A549 (cell line): ENCODE measurements at regions not wholly inside any gene's neighbourhood (a gene's known extent, or its start where the extent isn't known, plus 50 kb on each side); places are given as distances from the start of the nearest gene placed in this dataset.

Experiments
- ATAC-seq, 2 experiments: fragments of 200-7000 bp in 1 of 2; fragments of >200 bp in 1 of 2; cut with Nextera tagmentation in 1 of 2; cut with Tn5 transposase in 1 of 2; 3 replicates each; pipeline versions ENCODE4 v1.8.0 to v1.9.1; 2018 to 2020; ENCODE audit warnings: mild to moderate bottlenecking in 1 of 2, moderate library complexity in 1 of 2
- CTCF ChIA-PET: fragments of 300-600 bp; sonication (Branson Sonifier 250); formaldehyde crosslinking; extraction: SDS; loops from one replicate; lab custom pipeline; 2021; ENCODE audit warnings: antibody characterized with exemption, inconsistent platforms; lab: Yijun Ruan, JAX
- POLR2A ChIA-PET: fragments of 350-600 bp; formaldehyde crosslinking; extraction: SDS; loops from one replicate; lab custom pipeline; 2021; ENCODE audit warnings: antibody characterized with exemption, inconsistent platforms; lab: Yijun Ruan, JAX
- DNase-seq, 2 experiments: peaks; one replicate each; pipeline versions ENCODE4 v3.0.0 to v3.0.0-alpha.2; 2011 to 2016; ENCODE audit warnings: low read depth in 1 of 2, low spot score in 1 of 2
- FAIRE-seq: peaks from 2 replicates; lab custom pipeline; 2011; peaks lifted over from hg19 to GRCh38; lab: Jason Lieb, UNC
- H3K27ac ChIP-seq, 2 experiments: fragments of >200 bp; sonication (Bioruptor Twin); formaldehyde crosslinking; 3 replicates each; pipeline ENCODE4 v1.5.1; 2016 to 2017
- H3K4me1 ChIP-seq: fragments of >200 bp; sonication (Bioruptor Twin); formaldehyde crosslinking; 3 replicates; pipeline ENCODE4 v1.6.1; 2016
- H3K4me2 ChIP-seq: fragments of >200 bp; sonication (Bioruptor Twin); formaldehyde crosslinking; 3 replicates; pipeline ENCODE4 v1.6.1; 2016
- H3K4me3 ChIP-seq: fragments of >200 bp; sonication (Bioruptor Twin); formaldehyde crosslinking; 3 replicates; pipeline ENCODE4 v1.5.1; 2016
- H3K9me3 ChIP-seq: fragments of >200 bp; sonication (Bioruptor Twin); formaldehyde crosslinking; 3 replicates; pipeline ENCODE4 v1.6.1; 2016
- CBX2 ChIP-seq: fragments of 200-600 bp; sonication (generic); IDR thresholded peaks from 2 replicates; pipeline ENCODE4 v1.6.1; 2016; ENCODE audit warnings: low read depth, mild to moderate bottlenecking, borderline replicate concordance
- EP300 ChIP-seq, 2 experiments: fragments of >200 bp; sonication (Bioruptor Twin); formaldehyde crosslinking; IDR thresholded peaks; 2 replicates in 1 of 2; 3 replicates in 1 of 2; pipeline ENCODE4 v1.6.1; 2016 to 2017
- FOXS1 ChIP-seq: fragments of 250-450 bp; sonication (Bioruptor Pico); IDR thresholded peaks from 2 replicates; pipeline ENCODE4 v1.5.0; 2020; ENCODE audit warnings: mild to moderate bottlenecking, moderate library complexity
- HDAC2 ChIP-seq: fragments of 200-600 bp; sonication (generic); IDR thresholded peaks from 2 replicates; pipeline ENCODE4 v1.6.1; 2016
- HEYL ChIP-seq: fragments of 250-450 bp; sonication (Bioruptor Pico); IDR thresholded peaks from 2 replicates; pipeline ENCODE4 v1.8.0; 2021; ENCODE audit warnings: mild to moderate bottlenecking, moderate library complexity
- JUN ChIP-seq, 2 experiments: fragments of >200 bp; sonication (Bioruptor Twin); formaldehyde crosslinking; IDR thresholded peaks; 2 replicates in 1 of 2; 3 replicates in 1 of 2; pipeline ENCODE4 v1.6.1; 2016 to 2017
- JUNB ChIP-seq: fragments of >200 bp; sonication (Bioruptor Twin); formaldehyde crosslinking; IDR thresholded peaks from 2 replicates; pipeline ENCODE4 v1.6.1; 2016
- POLR2AphosphoS2 ChIP-seq: conservative IDR thresholded peaks from 2 replicates; pipeline ENCODE4 v1.6.1; 2012; ENCODE audit warnings: low read length, improper control_type of control experiment, inconsistent platforms
- RARB ChIP-seq: fragments of 250-450 bp; sonication (Bioruptor Pico); IDR thresholded peaks from 2 replicates; pipeline ENCODE4 v1.8.0; 2021; ENCODE audit warnings: mild to moderate bottlenecking, moderate library complexity
- RCOR1 ChIP-seq: fragments of 150-350 bp; IDR thresholded peaks from 2 replicates; pipeline ENCODE4 v1.6.1; 2014; ENCODE audit warnings: antibody characterized with exemption, low read length, low read depth
- USF2 ChIP-seq: fragments of 450-650 bp; IDR thresholded peaks from 2 replicates; pipeline ENCODE4 v1.6.1; 2014; ENCODE audit warnings: antibody characterized with exemption
- ZC3H11A ChIP-seq: fragments of 450-650 bp; IDR thresholded peaks from 2 replicates; pipeline ENCODE4 v1.6.1; 2014; ENCODE audit warnings: antibody characterized with exemption, mild to moderate bottlenecking
- ZFP36 ChIP-seq: fragments of 450-650 bp; IDR thresholded peaks from 2 replicates; pipeline ENCODE4 v1.6.1; 2014; ENCODE audit warnings: borderline replicate concordance; ENCODE audit not compliant: partially characterized antibody
- ZNF302 ChIP-seq: fragments of 250-450 bp; sonication (Bioruptor Pico); IDR thresholded peaks from 2 replicates; pipeline ENCODE4 v1.9.0; 2021; ENCODE audit warnings: inconsistent platforms, mild to moderate bottlenecking, moderate library complexity
- WGBS: methylation state at CpG from one replicate; pipeline ENCODE4 v1.1.6; 2017; ENCODE audit errors: missing lambda C conversion rate; 5-methylcytosine and 5-hydroxymethylcytosine counted together
- TF ChIP-seq, protein P1 (sequence below): IDR thresholded peaks from 2 replicates; pipeline ENCODE4 v1.6.1; 2012
- TF ChIP-seq, protein P2 (sequence below): IDR thresholded peaks from 2 replicates; pipeline ENCODE4 v1.6.1; 2012; ENCODE audit warnings: low read depth, borderline replicate concordance
- TF ChIP-seq, protein P3 (sequence below): IDR thresholded peaks from 2 replicates; pipeline ENCODE4 v1.6.1; 2012
- TF ChIP-seq, protein P4 (sequence below): fragments of >200 bp; sonication (Bioruptor Twin); formaldehyde crosslinking; IDR thresholded peaks from 3 replicates; pipeline ENCODE4 v1.6.1; 2016

- TF ChIP-seq HDAC2 (no peak), JUN (IDR thresholded peaks at IDR 0.05) (no peak), RARB (CRISPR knock-in tag) (no peak), HEYL (CRISPR knock-in tag) (no peak)
- TF ChIP-seq, protein P1, sequence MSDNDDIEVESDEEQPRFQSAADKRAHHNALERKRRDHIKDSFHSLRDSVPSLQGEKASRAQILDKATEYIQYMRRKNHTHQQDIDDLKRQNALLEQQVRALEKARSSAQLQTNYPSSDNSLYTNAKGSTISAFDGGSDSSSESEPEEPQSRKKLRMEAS = peak; percentile 23; the same call in 1 of the 2 replicates
- WGBS = 21% methylated on average over 15 of the region's 15 CpGs
- DNase-seq (peak in 1 of 2 experiments; percentile 14), ATAC-seq (peak; percentile 67 to 68; a peak in 5 of 6 replicates), FAIRE-seq (no peak)
- no peak overlapping the region for H3K4me2 ChIP-seq
- CTCF ChIA-PET = no interaction called here
- POLR2A ChIA-PET = no interaction called here
- no peak overlapping the region for H3K4me3 ChIP-seq
- H3K27ac ChIP-seq = no peak overlapping the region
- no peaks in the 10 kb centered on the region for H3K9me3 ChIP-seq
- no peaks in the 10 kb centered on the region for H3K4me1 ChIP-seq
These were observed 606.7 kb upstream of the LRRC4C start for GRCh38 chr11:42066113-42066512.

DNA sequence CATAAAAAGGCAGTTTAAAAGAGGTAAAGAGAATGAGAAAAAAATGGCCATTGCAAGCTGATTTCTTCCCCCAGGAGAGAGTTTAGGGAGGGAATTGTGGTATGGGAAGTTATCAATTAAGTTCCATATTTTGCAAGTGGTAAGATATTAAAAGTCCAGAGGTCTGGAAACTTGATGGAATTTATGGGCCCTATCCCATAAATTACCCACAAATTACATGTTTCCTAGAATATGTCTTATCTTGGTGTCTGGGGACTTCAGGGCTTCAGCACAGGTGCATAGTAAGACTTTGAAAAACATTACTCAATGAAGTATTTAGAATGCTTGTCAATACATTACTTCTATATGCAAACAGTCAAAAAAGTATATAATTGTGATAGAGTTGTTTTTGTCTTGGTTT lies 614.9 kb upstream of the LRRC4C start:
- no peaks in the 10 kb centered on the region for H3K9me3 ChIP-seq
- no peak overlapping the region for H3K4me2 ChIP-seq
- no peaks in the 10 kb centered on the region for H3K4me1 ChIP-seq
- ATAC-seq = no peak
- CTCF ChIA-PET = no interaction called here
- no peak for FAIRE-seq
- TF ChIP-seq, protein P2, sequence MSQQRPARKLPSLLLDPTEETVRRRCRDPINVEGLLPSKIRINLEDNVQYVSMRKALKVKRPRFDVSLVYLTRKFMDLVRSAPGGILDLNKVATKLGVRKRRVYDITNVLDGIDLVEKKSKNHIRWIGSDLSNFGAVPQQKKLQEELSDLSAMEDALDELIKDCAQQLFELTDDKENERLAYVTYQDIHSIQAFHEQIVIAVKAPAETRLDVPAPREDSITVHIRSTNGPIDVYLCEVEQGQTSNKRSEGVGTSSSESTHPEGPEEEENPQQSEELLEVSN = no peak
- TF ChIP-seq, protein P3, sequence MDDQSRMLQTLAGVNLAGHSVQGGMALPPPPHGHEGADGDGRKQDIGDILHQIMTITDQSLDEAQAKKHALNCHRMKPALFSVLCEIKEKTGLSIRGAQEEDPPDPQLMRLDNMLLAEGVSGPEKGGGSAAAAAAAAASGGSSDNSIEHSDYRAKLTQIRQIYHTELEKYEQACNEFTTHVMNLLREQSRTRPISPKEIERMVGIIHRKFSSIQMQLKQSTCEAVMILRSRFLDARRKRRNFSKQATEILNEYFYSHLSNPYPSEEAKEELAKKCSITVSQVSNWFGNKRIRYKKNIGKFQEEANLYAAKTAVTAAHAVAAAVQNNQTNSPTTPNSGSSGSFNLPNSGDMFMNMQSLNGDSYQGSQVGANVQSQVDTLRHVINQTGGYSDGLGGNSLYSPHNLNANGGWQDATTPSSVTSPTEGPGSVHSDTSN = no peak
- no peak for TF ChIP-seq CBX2
- no peak for TF ChIP-seq ZC3H11A
- TF ChIP-seq, all 56 proteins: peak for 0
- no peak overlapping the region for H3K4me3 ChIP-seq
- DNase-seq = no peak
- POLR2A ChIA-PET = no interaction called here
- no peak overlapping the region for H3K27ac ChIP-seq

DNA sequence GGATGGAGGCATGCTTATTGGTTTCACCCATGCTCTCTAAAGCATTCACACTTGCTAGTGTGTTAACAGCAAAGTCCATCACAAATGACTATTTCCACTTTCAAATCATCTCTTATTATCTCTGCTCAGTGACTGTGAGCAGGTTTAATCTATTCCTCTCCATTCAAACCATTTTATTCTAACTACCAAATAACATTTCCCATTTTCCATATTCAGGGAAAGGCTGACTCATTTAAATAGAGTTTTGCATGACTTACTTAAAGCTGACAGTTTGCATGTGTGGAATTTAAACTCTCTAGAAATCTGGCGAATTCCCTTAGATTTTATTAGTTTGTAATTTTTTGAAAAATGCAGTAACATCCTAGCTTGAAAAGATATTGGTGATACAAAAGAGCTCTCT lies 615.7 kb upstream of the LRRC4C start:
- ChIA-PET POLR2A (no interaction called here), CTCF (no interaction called here)
- DNase-seq = no peak
- WGBS = 0% methylated on average over 1 of the region's 1 CpG
- no peak for FAIRE-seq
- H3K9me3 ChIP-seq = no peaks in the 10 kb centered on the region
- H3K4me2 ChIP-seq = no peak overlapping the region
- no peaks in the 10 kb centered on the region for H3K4me1 ChIP-seq
- ATAC-seq = no peak
- no peak overlapping the region for H3K27ac ChIP-seq
- TF ChIP-seq EP300 (IDR thresholded peaks at IDR 0.05) (no peak), POLR2AphosphoS2 (no peak), ZNF302 (CRISPR knock-in tag) (no peak), ZFP36 (no peak), FOXS1 (CRISPR knock-in tag) (no peak), RCOR1 (no peak)
- TF ChIP-seq, protein P4, sequence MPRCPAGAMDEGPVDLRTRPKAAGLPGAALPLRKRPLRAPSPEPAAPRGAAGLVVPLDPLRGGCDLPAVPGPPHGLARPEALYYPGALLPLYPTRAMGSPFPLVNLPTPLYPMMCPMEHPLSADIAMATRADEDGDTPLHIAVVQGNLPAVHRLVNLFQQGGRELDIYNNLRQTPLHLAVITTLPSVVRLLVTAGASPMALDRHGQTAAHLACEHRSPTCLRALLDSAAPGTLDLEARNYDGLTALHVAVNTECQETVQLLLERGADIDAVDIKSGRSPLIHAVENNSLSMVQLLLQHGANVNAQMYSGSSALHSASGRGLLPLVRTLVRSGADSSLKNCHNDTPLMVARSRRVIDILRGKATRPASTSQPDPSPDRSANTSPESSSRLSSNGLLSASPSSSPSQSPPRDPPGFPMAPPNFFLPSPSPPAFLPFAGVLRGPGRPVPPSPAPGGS = no peak
- no peak overlapping the region for H3K4me3 ChIP-seq

DNA sequence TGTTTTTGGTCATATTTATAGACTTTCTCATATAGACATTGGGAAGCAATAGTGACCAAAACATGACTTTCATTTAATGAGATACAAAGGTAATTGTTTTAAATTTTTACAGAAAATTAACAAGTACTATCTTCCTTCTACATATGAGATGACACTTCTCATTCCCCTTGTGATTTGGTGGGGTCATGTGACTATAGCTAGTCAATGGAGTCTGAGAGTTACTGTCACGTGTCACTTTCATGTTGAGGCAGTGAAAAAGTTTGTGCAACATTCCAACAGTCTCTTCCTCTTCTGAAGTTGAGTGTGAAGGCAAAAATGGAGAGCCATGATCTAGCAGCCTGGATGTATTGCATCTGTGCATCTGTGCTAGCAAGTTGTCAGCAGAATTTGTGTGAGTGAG lies 618.3 kb upstream of the LRRC4C start:
- no peak for FAIRE-seq
- Histone ChIP-seq H3K4me2 (no peak overlapping the region), H3K9me3 (no peaks in the 10 kb centered on the region), H3K4me1 (no peaks in the 10 kb centered on the region), H3K27ac (no peak overlapping the region), H3K4me3 (no peak overlapping the region)
- no peak for DNase-seq
- WGBS = 5% methylated on average over 1 of the region's 1 CpG
- peak; percentile 50; the same call in 1 of the 2 replicates for TF ChIP-seq USF2
- no peak for TF ChIP-seq JUNB
- ChIA-PET POLR2A (no interaction called here), CTCF (no interaction called here)
- ATAC-seq = no peak
